Liver (tissue), 8 donors: ENCODE measurements at regions not wholly inside any gene's neighbourhood (a gene's known extent, or its start where the extent isn't known, plus 50 kb on each side); places are given as distances from the start of the nearest gene placed in this dataset.

Source experiments
- DNase-seq: peaks from one replicate; pipeline ENCODE4 v3.0.0-alpha.2; 2017; ENCODE audit warnings: low spot score
- H3K27ac ChIP-seq, 2 donors: one replicate each; pipeline ENCODE4 v1.7.0; 2013; ENCODE audit warnings: inconsistent platforms in 2 of 2, low read length in 2 of 2, control low read depth in 1 of 2, low read depth in 1 of 2, mild to moderate bottlenecking in 1 of 2
- H3K27me3 ChIP-seq, 4 donors: one replicate each; pipeline versions ENCODE4 v1.6.1 to v1.7.0; 2013; ENCODE audit warnings: low read length in 3 of 4, inconsistent platforms in 1 of 4, mild to moderate bottlenecking in 1 of 4, moderate library complexity in 1 of 4; ENCODE audit not compliant: control insufficient read depth in 4 of 4, insufficient read depth in 4 of 4
- H3K36me3 ChIP-seq, 4 donors: one replicate each; pipeline versions ENCODE4 v1.6.1 to v1.7.0; 2013; ENCODE audit warnings: low read length in 3 of 4, mild to moderate bottlenecking in 3 of 4, low read depth in 1 of 4, moderate library complexity in 1 of 4; ENCODE audit not compliant: control insufficient read depth in 4 of 4, insufficient read depth in 3 of 4
- H3K4me1 ChIP-seq, 4 donors: one replicate each; pipeline versions ENCODE4 v1.6.1 to v1.7.0; 2013; ENCODE audit warnings: low read length in 3 of 4, mild to moderate bottlenecking in 3 of 4, moderate library complexity in 1 of 4; ENCODE audit not compliant: control insufficient read depth in 4 of 4, insufficient read depth in 4 of 4
- H3K4me3 ChIP-seq, 3 donors: one replicate each; pipeline versions ENCODE4 v1.6.1 to v1.7.0; 2013; ENCODE audit warnings: low read length in 3 of 3, control low read depth in 1 of 3, low read depth in 1 of 3, mild to moderate bottlenecking in 1 of 3
- H3K9ac ChIP-seq, 2 donors: one replicate each; pipeline ENCODE4 v1.7.0; 2013; ENCODE audit warnings: low read length in 2 of 2, mild to moderate bottlenecking in 2 of 2, moderate library complexity in 2 of 2, control low read depth in 1 of 2, low read depth in 1 of 2
- H3K9me3 ChIP-seq, 4 donors: one replicate each; pipeline versions ENCODE4 v1.6.1 to v1.7.0; 2013; ENCODE audit warnings: low read length in 3 of 4; ENCODE audit not compliant: control insufficient read depth in 4 of 4
- ATF3 ChIP-seq: IDR thresholded peaks from 2 replicates; pipeline ENCODE4 v1.6.1; 2016; ENCODE audit warnings: antibody characterized with exemption
- CTCF ChIP-seq: fragments of 150-350 bp; IDR thresholded peaks from 2 replicates; pipeline ENCODE4 v1.5.1; 2017; ENCODE audit warnings: improper control_type of control experiment, low read depth, low read length; ENCODE audit not compliant: missing input control
- EGR1 ChIP-seq, 2 donors: IDR thresholded peaks; 2 replicates each; pipeline ENCODE4 v1.6.1; 2016 to 2018; ENCODE audit warnings: antibody characterized with exemption in 2 of 2, low read depth in 2 of 2
- FOXA1 ChIP-seq: IDR thresholded peaks from 2 replicates; pipeline ENCODE4 v1.6.1; 2016; ENCODE audit warnings: antibody characterized with exemption
- FOXA2 ChIP-seq: IDR thresholded peaks from 2 replicates; pipeline ENCODE4 v1.6.1; 2016; ENCODE audit warnings: antibody characterized with exemption
- GABPA ChIP-seq, 2 donors: IDR thresholded peaks in 1 of 2; conservative IDR thresholded peaks in 1 of 2; 2 replicates each; pipeline ENCODE4 v1.6.1; 2016; ENCODE audit warnings: antibody characterized with exemption in 2 of 2, mild to moderate bottlenecking in 1 of 2, moderate library complexity in 1 of 2
- HNF4A ChIP-seq, 2 donors: conservative IDR thresholded peaks; 2 replicates each; pipeline ENCODE4 v1.6.1; 2016; ENCODE audit warnings: antibody characterized with exemption in 2 of 2, mild to moderate bottlenecking in 2 of 2
- HNF4G ChIP-seq: IDR thresholded peaks from 2 replicates; pipeline ENCODE4 v1.6.1; 2016; ENCODE audit warnings: antibody characterized with exemption
- NR2F2 ChIP-seq: IDR thresholded peaks from 2 replicates; pipeline ENCODE4 v1.6.1; 2016; ENCODE audit warnings: antibody characterized with exemption
- RAD21 ChIP-seq, 2 donors: IDR thresholded peaks; 2 replicates each; pipeline ENCODE4 v1.6.1; 2016; ENCODE audit warnings: antibody characterized with exemption in 2 of 2, mild to moderate bottlenecking in 2 of 2
- REST ChIP-seq: IDR thresholded peaks from 2 replicates; pipeline ENCODE4 v1.6.1; 2016; ENCODE audit warnings: antibody characterized with exemption, mild to moderate bottlenecking
- RXRA ChIP-seq, 2 donors: IDR thresholded peaks; 2 replicates each; pipeline ENCODE4 v1.6.1; 2017 to 2018; ENCODE audit warnings: antibody characterized with exemption in 2 of 2, mild to moderate bottlenecking in 1 of 2
- SP1 ChIP-seq: IDR thresholded peaks from 2 replicates; pipeline ENCODE4 v1.6.1; 2018; ENCODE audit warnings: antibody characterized with exemption, mild to moderate bottlenecking
- TAF1 ChIP-seq: conservative IDR thresholded peaks from 2 replicates; pipeline ENCODE4 v1.6.1; 2016; ENCODE audit warnings: antibody characterized with exemption, mild to moderate bottlenecking
- YY1 ChIP-seq: IDR thresholded peaks from 2 replicates; pipeline ENCODE4 v1.6.1; 2016; ENCODE audit warnings: antibody characterized with exemption, mild to moderate bottlenecking
- ZBTB33 ChIP-seq: IDR thresholded peaks from 2 replicates; pipeline ENCODE4 v1.6.1; 2016; ENCODE audit warnings: antibody characterized with exemption
- WGBS: extraction: QIAGEN DNeasy Blood & Tissue Kit; methylation state at CpG from one replicate; pipeline ENCODE4 v1.1.7; 2013; 5-methylcytosine and 5-hydroxymethylcytosine counted together
- TF ChIP-seq, protein P1 (sequence below): IDR thresholded peaks from 2 replicates; pipeline ENCODE4 v1.6.1; 2016; ENCODE audit warnings: antibody characterized with exemption
- donor health status: healthy.
- donor health status: healthy.
- donor health status: healthy.
- donor health status: healthy.
- donor health status: healthy.

DNA sequence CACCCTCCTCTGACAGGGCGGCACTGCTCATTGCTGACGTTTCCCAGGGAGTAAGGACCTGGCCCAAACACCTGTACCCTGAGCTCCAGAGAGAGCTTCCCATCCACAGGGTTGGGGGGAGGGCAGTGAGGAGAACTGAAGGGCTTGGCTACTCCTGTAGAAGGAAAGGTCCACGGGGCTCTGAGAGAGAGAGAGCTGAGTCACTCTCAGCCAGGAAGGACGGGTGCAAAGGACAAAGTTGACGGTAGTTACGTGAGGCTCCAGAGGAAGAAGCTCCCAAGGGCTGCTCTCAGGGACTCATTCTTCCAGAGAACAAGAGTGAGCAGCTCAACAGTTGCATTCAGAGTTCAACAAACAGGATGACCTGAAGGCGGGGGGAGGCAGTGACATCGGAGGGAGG lies 852.5 kb downstream of the GALR1 start:
- H3K9me3 ChIP-seq = peaks cover 0 to 4% (median 2%) of the 10 kb centered on the region in 4 donors
- no peak for TF ChIP-seq CTCF
- DNase-seq = no peak
- no peaks in the 10 kb centered on the region for H3K36me3 ChIP-seq
- H3K9ac ChIP-seq = no peak overlapping the region
- H3K27me3 ChIP-seq = no peaks in the 10 kb centered on the region
- no peak overlapping the region for H3K27ac ChIP-seq
- 72% methylated on average over 8 of the region's 8 CpGs for WGBS
- H3K4me1 ChIP-seq = no peaks in the 10 kb centered on the region
- H3K4me3 ChIP-seq = no peak overlapping the region

DNA sequence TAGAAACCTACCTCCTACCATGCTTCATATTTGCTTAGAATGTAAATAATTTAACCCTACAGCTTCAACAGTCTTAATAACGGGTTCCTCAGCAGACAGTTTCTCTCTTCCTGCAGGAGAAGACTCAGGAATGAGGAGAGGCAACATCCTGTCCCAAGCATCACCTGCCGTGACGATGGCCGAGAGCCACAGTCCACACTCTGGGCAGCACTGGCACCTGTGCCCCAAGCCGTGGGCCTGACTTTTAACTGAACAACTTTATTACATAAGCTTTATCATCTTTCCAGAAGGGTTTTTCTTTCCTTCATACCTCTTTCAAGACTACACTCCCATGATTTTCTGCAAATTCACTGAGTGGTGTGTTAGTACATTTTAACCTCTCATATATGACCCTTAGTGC lies 856.0 kb downstream of the GALR1 start:
- no peak overlapping the region for H3K9ac ChIP-seq
- H3K4me1 ChIP-seq = no peaks in the 10 kb centered on the region
- H3K4me3 ChIP-seq = no peak overlapping the region
- peaks cover 0 to 4% (median 2%) of the 10 kb centered on the region in 4 donors for H3K9me3 ChIP-seq
- no peak overlapping the region for H3K27ac ChIP-seq
- DNase-seq = no peak
- WGBS = 76% methylated on average over 5 of the region's 5 CpGs
- H3K36me3 ChIP-seq = no peaks in the 10 kb centered on the region
- no peaks in the 10 kb centered on the region for H3K27me3 ChIP-seq
- TF ChIP-seq HNF4A (conservative IDR thresholded peaks at IDR 0.05) (no peak), SP1 (no peak), YY1 (no peak), ZBTB33 (no peak), CTCF (no peak), FOXA2 (no peak), EGR1 (IDR thresholded peaks at IDR 0.05; ENCODE audit: low read depth in 2 of 2) (no peak), GABPA (IDR thresholded peaks at IDR 0.05 in 1 of 2, conservative IDR thresholded peaks at IDR 0.05 in 1 of 2) (no peak), TAF1 (no peak), RXRA (IDR thresholded peaks at IDR 0.05) (no peak), FOXA1 (no peak), REST (no peak), NR2F2 (no peak), HNF4G (no peak), RAD21 (IDR thresholded peaks at IDR 0.05) (no peak), ATF3 (no peak)
- TF ChIP-seq, protein P1, sequence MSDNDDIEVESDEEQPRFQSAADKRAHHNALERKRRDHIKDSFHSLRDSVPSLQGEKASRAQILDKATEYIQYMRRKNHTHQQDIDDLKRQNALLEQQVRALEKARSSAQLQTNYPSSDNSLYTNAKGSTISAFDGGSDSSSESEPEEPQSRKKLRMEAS = no peak
